ENCODE measurements at regions not wholly inside any gene's neighbourhood (a gene's known extent, or its start where the extent isn't known, plus 50 kb on each side); places are given as distances from the start of the nearest gene placed in this dataset.

- Histone ChIP-seq H3K27ac (no peak overlapping the region), H3K4me3 (IDR thresholded peaks at IDR 0.05; ENCODE audit: insufficient read depth, low read depth, low read length) (no peak overlapping the region)
These were observed 62.1 kb upstream of the DYNAP start for GRCh38 chr18:54528942-54529376.

GRCh38 chr18:54529444-54529843 lies 61.6 kb upstream of the DYNAP start:
- no peak overlapping the region for H3K4me2 ChIP-seq

More at GRCh38 chr18:54528942-54529376, 62.1 kb upstream of the DYNAP start:
- no peaks in the 10 kb centered on the region for H3K79me2 ChIP-seq (ENCODE audit: insufficient read depth, low read depth)
- no peak overlapping the region for H2AFZ ChIP-seq (ENCODE audit: low read depth)
- TF ChIP-seq CTCF (conservative IDR thresholded peaks at IDR 0.05; ENCODE audit: low read depth, low read length), result no peak
- H3K4me2 ChIP-seq, result no peak overlapping the region
- H3K9ac ChIP-seq, result no peak overlapping the region
- no peaks in the 10 kb centered on the region for H4K20me1 ChIP-seq (ENCODE audit: insufficient read depth)
- no peaks in the 10 kb centered on the region for H3K36me3 ChIP-seq (ENCODE audit: insufficient read depth)
- H3K27me3 ChIP-seq (ENCODE audit: insufficient read depth, low read depth), result no peaks in the 10 kb centered on the region
- H3K4me1 ChIP-seq (ENCODE audit: low read depth, poor library complexity, severe bottlenecking), result no peaks in the 10 kb centered on the region

DNA sequence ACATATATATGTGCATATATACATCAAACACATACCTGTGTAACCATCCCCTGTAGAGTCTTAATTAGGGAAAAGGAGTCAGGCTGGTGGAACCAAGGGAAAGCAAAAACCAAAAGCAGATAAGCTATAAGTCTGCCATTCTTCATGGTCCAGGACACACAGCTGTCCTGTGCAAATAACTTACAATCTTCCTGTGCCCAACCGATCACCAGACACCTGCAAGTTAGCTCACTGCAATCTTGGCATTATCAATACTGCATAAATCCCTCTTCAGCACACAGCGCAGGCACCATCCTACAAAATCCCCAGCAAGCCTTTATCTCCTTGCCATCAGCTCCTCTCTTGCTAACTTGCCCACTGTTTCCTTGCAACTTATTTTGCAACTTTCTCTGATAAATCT lies 60.8 kb upstream of the DYNAP start:
- H3K27me3 ChIP-seq (ENCODE audit: insufficient read depth, low read depth), result no peaks in the 10 kb centered on the region
- no peaks in the 10 kb centered on the region for H4K20me1 ChIP-seq (ENCODE audit: insufficient read depth)
- no peak overlapping the region for H3K4me2 ChIP-seq
- H3K79me2 ChIP-seq (ENCODE audit: insufficient read depth, low read depth), result no peaks in the 10 kb centered on the region
- no peaks in the 10 kb centered on the region for H3K36me3 ChIP-seq (ENCODE audit: insufficient read depth)
- no peak for TF ChIP-seq CTCF (conservative IDR thresholded peaks at IDR 0.05; ENCODE audit: low read depth, low read length)
- H3K27ac ChIP-seq, result no peak overlapping the region
- no peak overlapping the region for H2AFZ ChIP-seq (ENCODE audit: low read depth)
- H3K4me1 ChIP-seq (ENCODE audit: low read depth, poor library complexity, severe bottlenecking), result no peaks in the 10 kb centered on the region
- H3K4me3 ChIP-seq (IDR thresholded peaks at IDR 0.05; ENCODE audit: insufficient read depth, low read depth, low read length), result no peak overlapping the region
- H3K9ac ChIP-seq, result no peak overlapping the region

More at GRCh38 chr18:54529444-54529843, 61.6 kb upstream of the DYNAP start:
- Histone ChIP-seq H3K27me3 (ENCODE audit: insufficient read depth, low read depth) (no peaks in the 10 kb centered on the region), H4K20me1 (ENCODE audit: insufficient read depth) (no peaks in the 10 kb centered on the region), H3K4me3 (IDR thresholded peaks at IDR 0.05; ENCODE audit: insufficient read depth, low read depth, low read length) (no peak overlapping the region), H3K27ac (no peak overlapping the region), H2AFZ (ENCODE audit: low read depth) (no peak overlapping the region), H3K79me2 (ENCODE audit: insufficient read depth, low read depth) (no peaks in the 10 kb centered on the region), H3K4me1 (ENCODE audit: low read depth, poor library complexity, severe bottlenecking) (no peaks in the 10 kb centered on the region), H3K9ac (no peak overlapping the region), H3K36me3 (ENCODE audit: insufficient read depth) (no peaks in the 10 kb centered on the region)
- no peak for TF ChIP-seq CTCF (conservative IDR thresholded peaks at IDR 0.05; ENCODE audit: low read depth, low read length)

GRCh38 chr18:54531402-54532065 lies 59.5 kb upstream of the DYNAP start:
- no peaks in the 10 kb centered on the region for H4K20me1 ChIP-seq (ENCODE audit: insufficient read depth)
- H2AFZ ChIP-seq (ENCODE audit: low read depth), result no peak overlapping the region
- no peak overlapping the region for H3K9ac ChIP-seq
- no peak overlapping the region for H3K4me2 ChIP-seq
- no peaks in the 10 kb centered on the region for H3K79me2 ChIP-seq (ENCODE audit: insufficient read depth, low read depth)
- H3K27ac ChIP-seq, result no peak overlapping the region
- H3K27me3 ChIP-seq (ENCODE audit: insufficient read depth, low read depth), result no peaks in the 10 kb centered on the region
- H3K36me3 ChIP-seq (ENCODE audit: insufficient read depth), result no peaks in the 10 kb centered on the region
- H3K4me1 ChIP-seq (ENCODE audit: low read depth, poor library complexity, severe bottlenecking), result no peaks in the 10 kb centered on the region
- no peak overlapping the region for H3K4me3 ChIP-seq (IDR thresholded peaks at IDR 0.05; ENCODE audit: insufficient read depth, low read depth, low read length)
- TF ChIP-seq CTCF (conservative IDR thresholded peaks at IDR 0.05; ENCODE audit: low read depth, low read length), result no peak
